ENCODE measurements at regions not wholly inside any gene's neighbourhood (a gene's known extent, or its start where the extent isn't known, plus 50 kb on each side); places are given as distances from the start of the nearest gene placed in this dataset.

DNA sequence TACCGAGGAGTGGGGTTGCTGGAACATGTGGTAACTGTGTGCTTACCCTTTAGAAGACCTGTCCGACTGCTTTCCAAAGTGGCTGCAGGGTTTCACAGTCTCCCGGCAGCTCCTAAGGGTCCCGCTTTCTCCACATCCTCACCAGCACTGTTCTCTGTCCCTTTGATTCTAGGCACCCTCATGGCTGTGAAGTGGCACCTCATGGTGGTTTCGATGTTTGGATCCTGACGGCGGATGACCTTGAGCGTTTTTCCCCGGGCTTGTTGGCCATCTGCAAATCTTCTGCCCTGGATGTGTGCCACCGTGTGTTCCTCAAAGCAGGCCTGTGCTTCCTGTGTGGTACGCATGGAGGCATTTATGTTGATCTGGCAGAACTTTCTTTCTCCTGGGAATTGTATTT, 292.5 kb upstream of the HDAC4 start:
- Histone ChIP-seq H3K4me3 (replicated peaks in 1 of 3; ENCODE audit: insufficient read depth in 1 of 3, low read depth in 1 of 3, low read length in 3 of 3) (no peak overlapping the region), H3K36me3 (ENCODE audit: control insufficient read depth in 2 of 2, extremely low read depth in 1 of 2, insufficient read depth in 2 of 2, low read length in 2 of 2) (no peaks in the 10 kb centered on the region), H3K9me3 (replicated peaks; ENCODE audit: control insufficient read depth, insufficient read depth, low read length) (no peaks in the 10 kb centered on the region), H2AFZ (ENCODE audit: low read depth, low read length) (no peak overlapping the region), H3K9ac (replicated peaks; ENCODE audit: extremely low read depth, insufficient read depth, low read length) (no peak overlapping the region), H3K79me2 (ENCODE audit: control insufficient read depth, insufficient read depth, low read length) (no peaks in the 10 kb centered on the region), H4K20me1 (replicated peaks; ENCODE audit: control insufficient read depth, extremely low read depth, insufficient read depth, low read length) (no peaks in the 10 kb centered on the region), H3K27me3 (ENCODE audit: control insufficient read depth in 2 of 2, insufficient read depth in 2 of 2, low read length in 2 of 2) (no peaks in the 10 kb centered on the region), H3K9me1 (replicated peaks; ENCODE audit: control insufficient read depth, extremely low read depth, insufficient read depth, low read length) (no peaks in the 10 kb centered on the region), H3K4me1 (ENCODE audit: control insufficient read depth, extremely low read depth, insufficient read depth, low read length) (no peaks in the 10 kb centered on the region), H3K27ac (ENCODE audit: insufficient read depth, low read depth, low read length) (no peak overlapping the region), H3K4me2 (ENCODE audit: insufficient read depth, low read length) (no peak overlapping the region)
- intact Hi-C loops (cut with micrococcal nuclease) (no loop called here), dilution Hi-C loops (cut with MboI; ENCODE audit: extremely low pct_ligation_motif_present, low sequenced_read_pairs) (no loop called here)
- TF ChIP-seq MYC (IDR thresholded peaks at IDR 0.05; ENCODE audit: low read depth, low read length), result no peak
- no TSS peak for BruUV-seq (replicated peaks)
- DNase-seq (ENCODE audit: low read depth, low spot score) (no peak), FAIRE-seq (no peak)
- ChIA-PET POLR2A (no interaction called here), CTCF (no interaction called here)

DNA sequence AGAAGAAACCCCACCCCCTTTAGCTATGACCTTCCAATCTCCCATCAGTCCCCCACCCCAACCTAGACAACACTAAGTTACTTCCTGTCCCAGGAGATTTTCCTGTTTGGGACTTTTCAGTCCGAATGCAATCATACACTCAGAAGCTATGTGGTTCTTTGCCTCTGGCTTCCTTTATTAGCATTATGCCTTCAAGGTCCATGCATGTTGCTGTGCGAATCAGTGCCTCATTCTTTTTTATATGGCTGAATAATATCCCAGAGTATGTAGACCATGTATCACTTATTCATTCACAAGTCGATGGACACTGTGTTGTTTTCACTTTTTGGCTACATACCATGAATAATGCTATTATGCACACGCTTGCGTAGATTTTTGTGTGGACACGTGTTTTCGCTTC, 292.1 kb upstream of the HDAC4 start:
- CTCF ChIA-PET, result no interaction called here
- Histone ChIP-seq H3K4me1 (ENCODE audit: control insufficient read depth, extremely low read depth, insufficient read depth, low read length) (no peaks in the 10 kb centered on the region), H3K27me3 (ENCODE audit: control insufficient read depth in 2 of 2, insufficient read depth in 2 of 2, low read length in 2 of 2) (no peaks in the 10 kb centered on the region), H3K9me1 (replicated peaks; ENCODE audit: control insufficient read depth, extremely low read depth, insufficient read depth, low read length) (no peaks in the 10 kb centered on the region), H3K27ac (ENCODE audit: insufficient read depth, low read depth, low read length) (no peak overlapping the region), H2AFZ (ENCODE audit: low read depth, low read length) (no peak overlapping the region), H3K9me3 (replicated peaks; ENCODE audit: control insufficient read depth, insufficient read depth, low read length) (no peaks in the 10 kb centered on the region), H3K36me3 (ENCODE audit: control insufficient read depth in 2 of 2, extremely low read depth in 1 of 2, insufficient read depth in 2 of 2, low read length in 2 of 2) (no peaks in the 10 kb centered on the region), H3K4me2 (ENCODE audit: insufficient read depth, low read length) (no peak overlapping the region), H3K9ac (replicated peaks; ENCODE audit: extremely low read depth, insufficient read depth, low read length) (no peak overlapping the region), H3K4me3 (replicated peaks in 1 of 3; ENCODE audit: insufficient read depth in 1 of 3, low read depth in 1 of 3, low read length in 3 of 3) (no peak overlapping the region), H3K79me2 (ENCODE audit: control insufficient read depth, insufficient read depth, low read length) (no peaks in the 10 kb centered on the region), H4K20me1 (replicated peaks; ENCODE audit: control insufficient read depth, extremely low read depth, insufficient read depth, low read length) (no peaks in the 10 kb centered on the region)
- TF ChIP-seq POLR2AphosphoS5 (IDR thresholded peaks at IDR 0.05; ENCODE audit: insufficient read depth, low read depth, low read length) (no peak), MYC (IDR thresholded peaks at IDR 0.05; ENCODE audit: low read depth, low read length) (no peak), GATA2 (IDR thresholded peaks at IDR 0.05; ENCODE audit: insufficient read depth, insufficient read length, low read depth, low read length) (no peak), EZH2 (IDR thresholded peaks at IDR 0.05; ENCODE audit: borderline replicate concordance, low read depth, low read length, severe bottlenecking) (no peak), FOS (IDR thresholded peaks at IDR 0.05; ENCODE audit: borderline replicate concordance, insufficient read depth, low read length) (no peak), JUN (IDR thresholded peaks at IDR 0.05; ENCODE audit: borderline replicate concordance, insufficient read depth, insufficient read length, low read depth) (no peak), POLR2A (IDR thresholded peaks at IDR 0.05; ENCODE audit: low read depth, low read length) (no peak)
- TF ChIP-seq, protein P1, sequence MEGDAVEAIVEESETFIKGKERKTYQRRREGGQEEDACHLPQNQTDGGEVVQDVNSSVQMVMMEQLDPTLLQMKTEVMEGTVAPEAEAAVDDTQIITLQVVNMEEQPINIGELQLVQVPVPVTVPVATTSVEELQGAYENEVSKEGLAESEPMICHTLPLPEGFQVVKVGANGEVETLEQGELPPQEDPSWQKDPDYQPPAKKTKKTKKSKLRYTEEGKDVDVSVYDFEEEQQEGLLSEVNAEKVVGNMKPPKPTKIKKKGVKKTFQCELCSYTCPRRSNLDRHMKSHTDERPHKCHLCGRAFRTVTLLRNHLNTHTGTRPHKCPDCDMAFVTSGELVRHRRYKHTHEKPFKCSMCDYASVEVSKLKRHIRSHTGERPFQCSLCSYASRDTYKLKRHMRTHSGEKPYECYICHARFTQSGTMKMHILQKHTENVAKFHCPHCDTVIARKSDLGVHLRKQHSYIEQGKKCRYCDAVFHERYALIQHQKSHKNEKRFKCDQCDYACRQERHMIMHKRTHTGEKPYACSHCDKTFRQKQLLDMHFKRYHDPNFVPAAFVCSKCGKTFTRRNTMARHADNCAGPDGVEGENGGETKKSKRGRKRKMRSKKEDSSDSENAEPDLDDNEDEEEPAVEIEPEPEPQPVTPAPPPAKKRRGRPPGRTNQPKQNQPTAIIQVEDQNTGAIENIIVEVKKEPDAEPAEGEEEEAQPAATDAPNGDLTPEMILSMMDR (IDR thresholded peaks at IDR 0.05; ENCODE audit: extremely low read depth in 1 of 2, insufficient read depth in 1 of 2, low read depth in 1 of 2, low read length in 2 of 2), result no peak
- dilution Hi-C loops (cut with MboI; ENCODE audit: extremely low pct_ligation_motif_present, low sequenced_read_pairs) (no loop called here), intact Hi-C loops (cut with micrococcal nuclease) (no loop called here)
- DNase-seq (ENCODE audit: low read depth, low spot score) (no peak), FAIRE-seq (no peak)
- BruUV-seq (replicated peaks), result no TSS peak
- POLR2A ChIA-PET, result no interaction called here
